Activated CD8-positive, alpha-beta T cell treated with anti-CD3 and anti-CD28 coated beads for 36 hours (primary cell): ENCODE measurements at regions not wholly inside any gene's neighbourhood (a gene's known extent, or its start where the extent isn't known, plus 50 kb on each side); places are given as distances from the start of the nearest gene placed in this dataset.

Source experiments
- ATAC-seq: fragments of 200-7000 bp; cut with Tn5 transposase; one replicate; pipeline ENCODE4 v1.10.0; 2021; ENCODE audit warnings: mild to moderate bottlenecking, moderate library complexity
- CTCF ChIA-PET: fragments of 350-600 bp; sonication (Branson Sonifier 250); formaldehyde crosslinking; loops from one replicate; lab custom pipeline; 2021; ENCODE audit warnings: antibody characterized with exemption; lab: Charles Lee
- POLR2A ChIA-PET: fragments of 350-600 bp; sonication (Branson Sonifier 250); formaldehyde crosslinking; loops from one replicate; lab custom pipeline; 2021; ENCODE audit warnings: antibody characterized with exemption; lab: Charles Lee
- DNase-seq: peaks from one replicate; pipeline ENCODE4 v3.0.0-alpha.2; 2020
- H3K27ac Mint-ChIP-seq: one replicate; pipeline ENCODE4 v1.8.0; 2021; ENCODE audit warnings: mild to moderate bottlenecking, mixed read lengths
- H3K27me3 Mint-ChIP-seq: one replicate; pipeline ENCODE4 v1.8.0; 2021; ENCODE audit warnings: mixed read lengths
- H3K36me3 Mint-ChIP-seq: one replicate; pipeline ENCODE4 v1.8.0; 2021; ENCODE audit warnings: low read depth, mixed read lengths
- H3K4me1 Mint-ChIP-seq: one replicate; pipeline ENCODE4 v1.8.0; 2021; ENCODE audit warnings: low read depth, mixed read lengths
- H3K4me3 Mint-ChIP-seq: one replicate; pipeline ENCODE4 v1.8.0; 2021; ENCODE audit warnings: mild to moderate bottlenecking, moderate library complexity, mixed read lengths
- H3K9me3 Mint-ChIP-seq: one replicate; pipeline ENCODE4 v1.8.0; 2021; ENCODE audit warnings: mixed read lengths
- CTCF ChIP-seq: fragments of 200-600 bp; IDR thresholded peaks from one replicate; pipeline ENCODE4 v1.8.0; 2022; ENCODE audit warnings: antibody characterized with exemption, mild to moderate bottlenecking
- intact Hi-C: fragments of 100-400 bp; cut with micrococcal nuclease; formaldehyde crosslinking; loops from one replicate; pipeline ENCODE4 v1.10.0; 2022

GRCh38 chr3:22617372-22617771, 585.8 kb upstream of the UBE2E2 start:
- Mint-ChIP-seq H3K4me1 (no peaks in the 10 kb centered on the region), H3K27me3 (no peaks in the 10 kb centered on the region), H3K4me3 (no peak overlapping the region), H3K9me3 (no peaks in the 10 kb centered on the region), H3K27ac (no peak overlapping the region), H3K36me3 (no peaks in the 10 kb centered on the region)
- DNase-seq = no peak
- intact Hi-C loops = no loop called here
- ChIA-PET POLR2A (no interaction called here), CTCF (no interaction called here)
- TF ChIP-seq CTCF = no peak
- ATAC-seq = no peak

GRCh38 chr3:22620498-22620897, 582.6 kb upstream of the UBE2E2 start:
- Mint-ChIP-seq H3K4me3 (no peak overlapping the region), H3K36me3 (no peaks in the 10 kb centered on the region), H3K4me1 (no peaks in the 10 kb centered on the region), H3K27me3 (no peaks in the 10 kb centered on the region), H3K27ac (no peak overlapping the region), H3K9me3 (peaks cover 8% of the 10 kb centered on the region)
- no peak for ATAC-seq
- no peak for DNase-seq
- TF ChIP-seq CTCF = no peak
- ChIA-PET POLR2A (no interaction called here), CTCF (interaction anchor here (0.6 kb wide), 1 partner anchor 696 kb away, joined by 3 read pairs; no protein-coding TSS in a partner anchor)
- intact Hi-C loops = no loop called here

- TF ChIP-seq CTCF = no peak
Observed at GRCh38 chr3:22621205-22621809, 581.8 kb upstream of the UBE2E2 start.

GRCh38 chr3:22627993-22628499, 575.1 kb upstream of the UBE2E2 start:
- H3K27me3 Mint-ChIP-seq = no peaks in the 10 kb centered on the region
- no peaks in the 10 kb centered on the region for H3K4me1 Mint-ChIP-seq
- DNase-seq (no peak), ATAC-seq (no peak)
- ChIA-PET POLR2A (no interaction called here), CTCF (no interaction called here)
- intact Hi-C loops = no loop called here
- no peaks in the 10 kb centered on the region for H3K36me3 Mint-ChIP-seq
- H3K4me3 Mint-ChIP-seq = no peak overlapping the region
- peaks cover 9% of the 10 kb centered on the region for H3K9me3 Mint-ChIP-seq
- no peak for TF ChIP-seq CTCF
- no peak overlapping the region for H3K27ac Mint-ChIP-seq

More at GRCh38 chr3:22621205-22621809, 581.8 kb upstream of the UBE2E2 start:
- no peak for DNase-seq
- H3K4me1 Mint-ChIP-seq = no peaks in the 10 kb centered on the region
- H3K4me3 Mint-ChIP-seq = no peak overlapping the region
- CTCF ChIA-PET = interaction anchor here (0.6 kb wide), 1 partner anchor 695 kb away, joined by 3 read pairs; no protein-coding TSS in a partner anchor
- H3K27me3 Mint-ChIP-seq = no peaks in the 10 kb centered on the region
- no peak overlapping the region for H3K27ac Mint-ChIP-seq
- H3K36me3 Mint-ChIP-seq = no peaks in the 10 kb centered on the region
- intact Hi-C loops = no loop called here
- H3K9me3 Mint-ChIP-seq = peaks cover 10% of the 10 kb centered on the region
- POLR2A ChIA-PET = interaction anchor here (0.6 kb wide), 1 partner anchor 36 kb away, joined by 3 read pairs; no protein-coding TSS in a partner anchor
- ATAC-seq = no peak

- H3K9me3 Mint-ChIP-seq = peaks cover 4% of the 10 kb centered on the region
- H3K27me3 Mint-ChIP-seq = no peaks in the 10 kb centered on the region
- no peak for TF ChIP-seq CTCF
- DNase-seq (no peak), ATAC-seq (no peak)
- H3K4me1 Mint-ChIP-seq = no peaks in the 10 kb centered on the region
- intact Hi-C loops = no loop called here
- no peaks in the 10 kb centered on the region for H3K36me3 Mint-ChIP-seq
- CTCF ChIA-PET = no interaction called here
- POLR2A ChIA-PET = no interaction called here
- no peak overlapping the region for H3K27ac Mint-ChIP-seq
- H3K4me3 Mint-ChIP-seq = no peak overlapping the region
Observed at GRCh38 chr3:22632536-22632935, 570.6 kb upstream of the UBE2E2 start.
